ENCODE measurements at regions not wholly inside any gene's neighbourhood (a gene's known extent, or its start where the extent isn't known, plus 50 kb on each side); places are given as distances from the start of the nearest gene placed in this dataset.

DNA sequence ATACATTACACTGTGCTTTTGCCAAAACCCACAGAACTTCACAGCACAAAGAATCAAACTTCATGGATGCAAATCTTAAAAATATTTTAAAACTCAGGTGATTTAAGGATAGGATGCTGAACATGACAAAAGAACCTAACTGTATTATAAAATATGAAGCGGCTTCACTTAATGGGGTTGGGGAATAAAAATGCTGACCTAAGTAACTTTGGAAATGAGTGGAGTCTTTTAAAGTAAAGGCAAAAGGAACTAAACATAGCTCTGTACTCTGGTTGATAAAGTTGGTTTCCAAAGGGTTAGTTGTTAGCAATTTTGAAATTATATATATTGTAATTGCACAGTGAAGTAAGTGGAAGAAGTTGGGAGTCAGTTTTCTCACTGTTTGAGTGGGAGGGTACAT is 111.5 kb upstream of the SYT1 start:
- TF ChIP-seq, protein P1, sequence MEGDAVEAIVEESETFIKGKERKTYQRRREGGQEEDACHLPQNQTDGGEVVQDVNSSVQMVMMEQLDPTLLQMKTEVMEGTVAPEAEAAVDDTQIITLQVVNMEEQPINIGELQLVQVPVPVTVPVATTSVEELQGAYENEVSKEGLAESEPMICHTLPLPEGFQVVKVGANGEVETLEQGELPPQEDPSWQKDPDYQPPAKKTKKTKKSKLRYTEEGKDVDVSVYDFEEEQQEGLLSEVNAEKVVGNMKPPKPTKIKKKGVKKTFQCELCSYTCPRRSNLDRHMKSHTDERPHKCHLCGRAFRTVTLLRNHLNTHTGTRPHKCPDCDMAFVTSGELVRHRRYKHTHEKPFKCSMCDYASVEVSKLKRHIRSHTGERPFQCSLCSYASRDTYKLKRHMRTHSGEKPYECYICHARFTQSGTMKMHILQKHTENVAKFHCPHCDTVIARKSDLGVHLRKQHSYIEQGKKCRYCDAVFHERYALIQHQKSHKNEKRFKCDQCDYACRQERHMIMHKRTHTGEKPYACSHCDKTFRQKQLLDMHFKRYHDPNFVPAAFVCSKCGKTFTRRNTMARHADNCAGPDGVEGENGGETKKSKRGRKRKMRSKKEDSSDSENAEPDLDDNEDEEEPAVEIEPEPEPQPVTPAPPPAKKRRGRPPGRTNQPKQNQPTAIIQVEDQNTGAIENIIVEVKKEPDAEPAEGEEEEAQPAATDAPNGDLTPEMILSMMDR (IDR thresholded peaks at IDR 0.05; ENCODE audit: low read length), result no peak
- no peak for TF ChIP-seq EZH2phosphoT487 (IDR thresholded peaks at IDR 0.05; ENCODE audit: low read length)
